ENCODE measurements at regions not wholly inside any gene's neighbourhood (a gene's known extent, or its start where the extent isn't known, plus 50 kb on each side); places are given as distances from the start of the nearest gene placed in this dataset.

DNA sequence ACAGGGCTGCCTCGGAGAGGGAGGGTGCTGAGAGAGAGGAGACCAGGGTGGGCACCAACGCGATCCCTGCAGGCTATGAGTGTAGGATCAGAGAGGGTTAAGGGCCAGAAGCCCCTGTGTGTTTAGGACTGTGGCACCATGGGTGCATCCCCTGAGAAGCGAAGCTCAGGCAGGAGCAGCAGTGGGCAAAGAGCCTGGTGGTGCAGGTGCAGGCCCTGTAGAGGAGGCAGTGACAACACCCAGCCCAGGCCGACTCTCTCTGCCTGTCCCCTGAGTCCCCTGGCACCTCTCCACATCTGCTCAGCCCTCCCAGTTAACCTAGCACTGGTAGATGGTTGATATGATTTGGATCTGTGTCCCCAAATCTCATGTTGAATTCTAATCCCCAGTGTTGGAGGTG, 139.8 kb downstream of the RNF152 start:
- TF ChIP-seq ZFX (CRISPR knock-in tag; IDR thresholded peaks at IDR 0.05) = no peak
- no peak for TF ChIP-seq ETV6 (IDR thresholded peaks at IDR 0.05; ENCODE audit: borderline replicate concordance in 1 of 2, low read depth in 2 of 2, low read length in 1 of 2)
- TF ChIP-seq ETV6 (CRISPR knock-in tag; IDR thresholded peaks at IDR 0.05; ENCODE audit: borderline replicate concordance) = no peak
- TF ChIP-seq CTCF (IDR thresholded peaks at IDR 0.05 in 2 of 3, conservative IDR thresholded peaks at IDR 0.05 in 1 of 3; ENCODE audit: insufficient read depth in 2 of 3, low read depth in 1 of 3, low read length in 3 of 3) = no peak
- TF ChIP-seq SRSF9 (IDR thresholded peaks at IDR 0.05; ENCODE audit: borderline replicate concordance, low read depth, low read length) = no peak
- TF ChIP-seq TARDBP (IDR thresholded peaks at IDR 0.05) = no peak
- no peak for TF ChIP-seq NFIC (IDR thresholded peaks at IDR 0.05)
- TF ChIP-seq ZNF140 (CRISPR knock-in tag; IDR thresholded peaks at IDR 0.05) = no peak
- TF ChIP-seq ARID2 (IDR thresholded peaks at IDR 0.05) = no peak
- no peak for TF ChIP-seq SMC3 (conservative IDR thresholded peaks at IDR 0.05; ENCODE audit: insufficient read depth, low read depth, low read length)
- TF ChIP-seq NBN (IDR thresholded peaks at IDR 0.05; ENCODE audit: low read depth) = no peak
- no peak for TF ChIP-seq EGR1 (conservative IDR thresholded peaks at IDR 0.05)
- TF ChIP-seq, protein P1, sequence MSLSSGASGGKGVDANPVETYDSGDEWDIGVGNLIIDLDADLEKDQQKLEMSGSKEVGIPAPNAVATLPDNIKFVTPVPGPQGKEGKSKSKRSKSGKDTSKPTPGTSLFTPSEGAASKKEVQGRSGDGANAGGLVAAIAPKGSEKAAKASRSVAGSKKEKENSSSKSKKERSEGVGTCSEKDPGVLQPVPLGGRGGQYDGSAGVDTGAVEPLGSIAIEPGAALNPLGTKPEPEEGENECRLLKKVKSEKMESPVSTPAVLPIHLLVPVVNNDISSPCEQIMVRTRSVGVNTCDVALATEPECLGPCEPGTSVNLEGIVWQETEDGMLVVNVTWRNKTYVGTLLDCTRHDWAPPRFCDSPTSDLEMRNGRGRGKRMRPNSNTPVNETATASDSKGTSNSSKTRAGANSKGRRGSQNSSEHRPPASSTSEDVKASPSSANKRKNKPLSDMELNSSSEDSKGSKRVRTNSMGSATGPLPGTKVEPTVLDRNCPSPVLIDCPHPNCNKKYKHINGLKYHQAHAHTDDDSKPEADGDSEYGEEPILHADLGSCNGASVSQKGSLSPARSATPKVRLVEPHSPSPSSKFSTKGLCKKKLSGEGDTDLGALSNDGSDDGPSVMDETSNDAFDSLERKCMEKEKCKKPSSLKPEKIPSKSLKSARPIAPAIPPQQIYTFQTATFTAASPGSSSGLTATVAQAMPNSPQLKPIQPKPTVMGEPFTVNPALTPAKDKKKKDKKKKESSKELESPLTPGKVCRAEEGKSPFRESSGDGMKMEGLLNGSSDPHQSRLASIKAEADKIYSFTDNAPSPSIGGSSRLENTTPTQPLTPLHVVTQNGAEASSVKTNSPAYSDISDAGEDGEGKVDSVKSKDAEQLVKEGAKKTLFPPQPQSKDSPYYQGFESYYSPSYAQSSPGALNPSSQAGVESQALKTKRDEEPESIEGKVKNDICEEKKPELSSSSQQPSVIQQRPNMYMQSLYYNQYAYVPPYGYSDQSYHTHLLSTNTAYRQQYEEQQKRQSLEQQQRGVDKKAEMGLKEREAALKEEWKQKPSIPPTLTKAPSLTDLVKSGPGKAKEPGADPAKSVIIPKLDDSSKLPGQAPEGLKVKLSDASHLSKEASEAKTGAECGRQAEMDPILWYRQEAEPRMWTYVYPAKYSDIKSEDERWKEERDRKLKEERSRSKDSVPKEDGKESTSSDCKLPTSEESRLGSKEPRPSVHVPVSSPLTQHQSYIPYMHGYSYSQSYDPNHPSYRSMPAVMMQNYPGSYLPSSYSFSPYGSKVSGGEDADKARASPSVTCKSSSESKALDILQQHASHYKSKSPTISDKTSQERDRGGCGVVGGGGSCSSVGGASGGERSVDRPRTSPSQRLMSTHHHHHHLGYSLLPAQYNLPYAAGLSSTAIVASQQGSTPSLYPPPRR (CRISPR knock-in tag; IDR thresholded peaks at IDR 0.05; ENCODE audit: borderline replicate concordance) = no peak
- no peak for TF ChIP-seq SREBF2 (CRISPR knock-in tag; IDR thresholded peaks at IDR 0.05)
- TF ChIP-seq NFYB (IDR thresholded peaks at IDR 0.05; ENCODE audit: extremely low read depth, insufficient read length) = no peak

Measured in K562 (cell line).